ENCODE measurements at regions not wholly inside any gene's neighbourhood (a gene's known extent, or its start where the extent isn't known, plus 50 kb on each side); places are given as distances from the start of the nearest gene placed in this dataset.

GRCh38 chr3:34533451-34533850 lies 735.0 kb downstream of the PDCD6IP start:
- Mint-ChIP-seq H3K27ac (no peak overlapping the region), H3K4me3 (no peak overlapping the region), H3K4me1 (no peaks in the 10 kb centered on the region), H3K27me3 (ENCODE audit: insufficient read depth, low read depth, poor library complexity) (no peaks in the 10 kb centered on the region), H3K9me3 (no peaks in the 10 kb centered on the region), H3K36me3 (ENCODE audit: low read depth) (no peaks in the 10 kb centered on the region)
- Histone ChIP-seq H3K4me1 (ENCODE audit: insufficient read depth) (no peaks in the 10 kb centered on the region), H3K79me2 (replicated peaks; ENCODE audit: insufficient read depth) (no peaks in the 10 kb centered on the region), H3K4me2 (no peak overlapping the region), H3K27ac (ENCODE audit: low read depth) (no peak overlapping the region), H3K27me3 (ENCODE audit: insufficient read depth) (no peaks in the 10 kb centered on the region), H2AFZ (no peak overlapping the region), H4K20me1 (replicated peaks; ENCODE audit: insufficient read depth) (no peaks in the 10 kb centered on the region), H3K36me3 (ENCODE audit: insufficient read depth) (no peaks in the 10 kb centered on the region), H3K9me2 (ENCODE audit: insufficient read depth) (peaks cover 6% of the 10 kb centered on the region; the same call in 1 of the 2 replicates), H3F3A (replicated peaks; ENCODE audit: low read depth) (no peaks in the 10 kb centered on the region), H3K4me3 (no peak overlapping the region)
- DNase-seq (ENCODE audit: low spot score), result no peak
- TF ChIP-seq REST (IDR thresholded peaks at IDR 0.05; ENCODE audit: unreplicated experiment) (no peak), ZNF331 (CRISPR knock-in tag; IDR thresholded peaks at IDR 0.05; ENCODE audit: low read depth) (no peak), EZH2 (IDR thresholded peaks at IDR 0.05; ENCODE audit: low read depth, unreplicated experiment) (no peak), JUNB (IDR thresholded peaks at IDR 0.05; ENCODE audit: unreplicated experiment) (no peak), ETS1 (IDR thresholded peaks at IDR 0.05) (no peak), STAT1 (IDR thresholded peaks at IDR 0.05; ENCODE audit: unreplicated experiment) (no peak), ZNF114 (CRISPR knock-in tag; IDR thresholded peaks at IDR 0.05) (no peak), EZH2phosphoT487 (IDR thresholded peaks at IDR 0.05; ENCODE audit: unreplicated experiment) (no peak), POLR2AphosphoS5 (IDR thresholded peaks at IDR 0.05; ENCODE audit: low read depth) (no peak)
- TF ChIP-seq, protein P1, sequence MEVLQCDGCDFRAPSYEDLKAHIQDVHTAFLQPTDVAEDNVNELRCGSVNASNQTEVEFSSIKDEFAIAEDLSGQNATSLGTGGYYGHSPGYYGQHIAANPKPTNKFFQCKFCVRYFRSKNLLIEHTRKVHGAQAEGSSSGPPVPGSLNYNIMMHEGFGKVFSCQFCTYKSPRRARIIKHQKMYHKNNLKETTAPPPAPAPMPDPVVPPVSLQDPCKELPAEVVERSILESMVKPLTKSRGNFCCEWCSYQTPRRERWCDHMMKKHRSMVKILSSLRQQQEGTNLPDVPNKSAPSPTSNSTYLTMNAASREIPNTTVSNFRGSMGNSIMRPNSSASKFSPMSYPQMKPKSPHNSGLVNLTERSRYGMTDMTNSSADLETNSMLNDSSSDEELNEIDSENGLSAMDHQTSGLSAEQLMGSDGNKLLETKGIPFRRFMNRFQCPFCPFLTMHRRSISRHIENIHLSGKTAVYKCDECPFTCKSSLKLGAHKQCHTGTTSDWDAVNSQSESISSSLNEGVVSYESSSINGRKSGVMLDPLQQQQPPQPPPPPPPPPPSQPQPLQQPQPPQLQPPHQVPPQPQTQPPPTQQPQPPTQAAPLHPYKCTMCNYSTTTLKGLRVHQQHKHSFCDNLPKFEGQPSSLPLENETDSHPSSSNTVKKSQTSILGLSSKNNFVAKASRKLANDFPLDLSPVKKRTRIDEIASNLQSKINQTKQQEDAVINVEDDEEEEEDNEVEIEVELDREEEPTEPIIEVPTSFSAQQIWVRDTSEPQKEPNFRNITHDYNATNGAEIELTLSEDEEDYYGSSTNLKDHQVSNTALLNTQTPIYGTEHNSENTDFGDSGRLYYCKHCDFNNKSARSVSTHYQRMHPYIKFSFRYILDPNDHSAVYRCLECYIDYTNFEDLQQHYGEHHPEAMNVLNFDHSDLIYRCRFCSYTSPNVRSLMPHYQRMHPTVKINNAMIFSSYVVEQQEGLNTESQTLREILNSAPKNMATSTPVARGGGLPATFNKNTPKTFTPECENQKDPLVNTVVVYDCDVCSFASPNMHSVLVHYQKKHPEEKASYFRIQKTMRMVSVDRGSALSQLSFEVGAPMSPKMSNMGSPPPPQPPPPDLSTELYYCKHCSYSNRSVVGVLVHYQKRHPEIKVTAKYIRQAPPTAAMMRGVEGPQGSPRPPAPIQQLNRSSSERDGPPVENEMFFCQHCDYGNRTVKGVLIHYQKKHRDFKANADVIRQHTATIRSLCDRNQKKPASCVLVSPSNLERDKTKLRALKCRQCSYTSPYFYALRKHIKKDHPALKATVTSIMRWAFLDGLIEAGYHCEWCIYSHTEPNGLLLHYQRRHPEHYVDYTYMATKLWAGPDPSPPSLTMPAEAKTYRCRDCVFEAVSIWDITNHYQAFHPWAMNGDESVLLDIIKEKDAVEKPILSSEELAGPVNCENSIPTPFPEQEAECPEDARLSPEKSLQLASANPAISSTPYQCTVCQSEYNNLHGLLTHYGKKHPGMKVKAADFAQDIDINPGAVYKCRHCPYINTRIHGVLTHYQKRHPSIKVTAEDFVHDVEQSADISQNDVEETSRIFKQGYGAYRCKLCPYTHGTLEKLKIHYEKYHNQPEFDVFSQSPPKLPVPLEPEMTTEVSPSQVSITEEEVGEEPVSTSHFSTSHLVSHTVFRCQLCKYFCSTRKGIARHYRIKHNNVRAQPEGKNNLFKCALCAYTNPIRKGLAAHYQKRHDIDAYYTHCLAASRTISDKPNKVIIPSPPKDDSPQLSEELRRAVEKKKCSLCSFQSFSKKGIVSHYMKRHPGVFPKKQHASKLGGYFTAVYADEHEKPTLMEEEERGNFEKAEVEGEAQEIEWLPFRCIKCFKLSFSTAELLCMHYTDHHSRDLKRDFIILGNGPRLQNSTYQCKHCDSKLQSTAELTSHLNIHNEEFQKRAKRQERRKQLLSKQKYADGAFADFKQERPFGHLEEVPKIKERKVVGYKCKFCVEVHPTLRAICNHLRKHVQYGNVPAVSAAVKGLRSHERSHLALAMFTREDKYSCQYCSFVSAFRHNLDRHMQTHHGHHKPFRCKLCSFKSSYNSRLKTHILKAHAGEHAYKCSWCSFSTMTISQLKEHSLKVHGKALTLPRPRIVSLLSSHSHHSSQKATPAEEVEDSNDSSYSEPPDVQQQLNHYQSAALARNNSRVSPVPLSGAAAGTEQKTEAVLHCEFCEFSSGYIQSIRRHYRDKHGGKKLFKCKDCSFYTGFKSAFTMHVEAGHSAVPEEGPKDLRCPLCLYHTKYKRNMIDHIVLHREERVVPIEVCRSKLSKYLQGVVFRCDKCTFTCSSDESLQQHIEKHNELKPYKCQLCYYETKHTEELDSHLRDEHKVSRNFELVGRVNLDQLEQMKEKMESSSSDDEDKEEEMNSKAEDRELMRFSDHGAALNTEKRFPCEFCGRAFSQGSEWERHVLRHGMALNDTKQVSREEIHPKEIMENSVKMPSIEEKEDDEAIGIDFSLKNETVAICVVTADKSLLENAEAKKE (CRISPR knock-in tag; IDR thresholded peaks at IDR 0.05), result no peak
- no peak for ATAC-seq

All from GM23338 (cell line).